ENCODE measurements at regions not wholly inside any gene's neighbourhood (a gene's known extent, or its start where the extent isn't known, plus 50 kb on each side); places are given as distances from the start of the nearest gene placed in this dataset.
"Not testable (repeated sequence)": the region's sequence is repeated elsewhere in the genome, so short reads cannot be mapped to it uniquely, and the experiment has no call there.

GRCh38 chr21:5105939-5106708 is 5415.3 kb upstream of the TPTE start:
- DNase-seq, result not testable (repeated sequence)

GRCh38 chr21:5106767-5107464 is 5414.5 kb upstream of the TPTE start:
- DNase-seq, result not testable (repeated sequence)

- not testable (repeated sequence) for DNase-seq
Observed at GRCh38 chr21:5107637-5108036, 5413.7 kb upstream of the TPTE start.

GRCh38 chr21:5108048-5108775 is 5413.2 kb upstream of the TPTE start:
- DNase-seq, result not testable (repeated sequence)

- not testable (repeated sequence) for DNase-seq
Observed at GRCh38 chr21:5111197-5111596, 5410.2 kb upstream of the TPTE start.

- DNase-seq, result not testable (repeated sequence)
Observed at GRCh38 chr21:5113092-5113491, 5408.3 kb upstream of the TPTE start.

- DNase-seq, result not testable (repeated sequence)
Observed at GRCh38 chr21:5114468-5114867, 5406.9 kb upstream of the TPTE start.

- not testable (repeated sequence) for DNase-seq
Observed at GRCh38 chr21:5114893-5115645, 5406.3 kb upstream of the TPTE start.

- DNase-seq, result not testable (repeated sequence)
Observed at GRCh38 chr21:5115646-5116343, 5405.6 kb upstream of the TPTE start.

GRCh38 chr21:5116344-5117123 is 5404.8 kb upstream of the TPTE start:
- not testable (repeated sequence) for DNase-seq

GRCh38 chr21:5117135-5117534 is 5404.2 kb upstream of the TPTE start:
- not testable (repeated sequence) for DNase-seq

GRCh38 chr21:5117666-5118295 is 5403.6 kb upstream of the TPTE start:
- DNase-seq, result not testable (repeated sequence)

- not testable (repeated sequence) for DNase-seq
Observed at GRCh38 chr21:5118296-5118679, 5403.1 kb upstream of the TPTE start.

- DNase-seq, result not testable (repeated sequence)
Observed at GRCh38 chr21:5119179-5119578, 5402.2 kb upstream of the TPTE start.

GRCh38 chr21:5121399-5121798 is 5400.0 kb upstream of the TPTE start:
- not testable (repeated sequence) for DNase-seq

- not testable (repeated sequence) for DNase-seq
Observed at GRCh38 chr21:5121849-5122248, 5399.5 kb upstream of the TPTE start.

GRCh38 chr21:5123655-5124054 is 5397.7 kb upstream of the TPTE start:
- not testable (repeated sequence) for DNase-seq

- DNase-seq, result peak; percentile 61
Observed at GRCh38 chr21:5128261-5128660, 5393.1 kb upstream of the TPTE start.

- DNase-seq, result not testable (repeated sequence)
Observed at GRCh38 chr21:5133824-5134223, 5387.6 kb upstream of the TPTE start.

- DNase-seq, result not testable (repeated sequence)
Observed at GRCh38 chr21:5136406-5136805, 5385.0 kb upstream of the TPTE start.

- not testable (repeated sequence) for DNase-seq
Observed at GRCh38 chr21:5137006-5137405, 5384.4 kb upstream of the TPTE start.

All from femur (tissue), 1 donor.